ENCODE measurements at regions not wholly inside any gene's neighbourhood (a gene's known extent, or its start where the extent isn't known, plus 50 kb on each side); places are given as distances from the start of the nearest gene placed in this dataset.
"Not testable (repeated sequence)": the region's sequence is repeated elsewhere in the genome, so short reads cannot be mapped to it uniquely, and the experiment has no call there.

GRCh38 chr6:26799903-26800633, 140.5 kb upstream of the ZNF322 start:
- not testable (repeated sequence) for TF ChIP-seq CTCF, POLR2A (IDR thresholded peaks at IDR 0.05)

Measured in body of pancreas (tissue), 4 donors.